Large intestine (tissue), 3 donors: ENCODE measurements at regions not wholly inside any gene's neighbourhood (a gene's known extent, or its start where the extent isn't known, plus 50 kb on each side); places are given as distances from the start of the nearest gene placed in this dataset.

ENCODE experiments used
- DNase-seq, 2 donors: peaks; one replicate each; pipeline versions ENCODE4 v3.0.0 to v3.0.0-alpha.2; 2013
- H3K27ac ChIP-seq: one replicate; pipeline ENCODE4 v1.5.1; 2013; ENCODE audit warnings: low read length
- H3K27me3 ChIP-seq: 2 replicates; pipeline ENCODE4 v1.6.1; 2013; ENCODE audit warnings: low read length; ENCODE audit not compliant: control insufficient read depth, insufficient read depth
- H3K36me3 ChIP-seq: 2 replicates; pipeline ENCODE4 v1.6.1; 2013; ENCODE audit warnings: low read length; ENCODE audit not compliant: control insufficient read depth, insufficient read depth
- H3K4me1 ChIP-seq: one replicate; pipeline ENCODE4 v1.6.1; 2013; ENCODE audit warnings: low read length; ENCODE audit not compliant: control insufficient read depth, insufficient read depth
- H3K4me3 ChIP-seq: one replicate; pipeline ENCODE4 v1.5.1; 2013; ENCODE audit warnings: low read length
- H3K9me3 ChIP-seq: one replicate; pipeline ENCODE4 v1.6.1; 2013; ENCODE audit warnings: mild to moderate bottlenecking, low read depth, low read length, moderate library complexity; ENCODE audit not compliant: control insufficient read depth
- WGBS: methylation state at CpG from one replicate; pipeline ENCODE4 v1.1.5; 2013; ENCODE audit warnings: low lambda C conversion rate; ENCODE audit not compliant: insufficient coverage; 5-methylcytosine and 5-hydroxymethylcytosine counted together

GRCh38 chr21:28791595-28792282, 200.9 kb downstream of the LTN1 start:
- H3K4me3 ChIP-seq, result no peak overlapping the region
- 100% methylated on average over 1 of the region's 4 CpGs for WGBS
- DNase-seq, result no peak

GRCh38 chr21:28790335-28790734, 202.3 kb downstream of the LTN1 start:
- WGBS, result 81% methylated on average over 3 of the region's 3 CpGs
- H3K4me1 ChIP-seq, result no peaks in the 10 kb centered on the region
- no peaks in the 10 kb centered on the region for H3K27me3 ChIP-seq
- no peak for DNase-seq
- no peaks in the 10 kb centered on the region for H3K9me3 ChIP-seq
- no peaks in the 10 kb centered on the region for H3K36me3 ChIP-seq
- H3K4me3 ChIP-seq, result no peak overlapping the region
- H3K27ac ChIP-seq, result no peak overlapping the region

More at GRCh38 chr21:28791595-28792282, 200.9 kb downstream of the LTN1 start:
- Histone ChIP-seq H3K4me1 (no peaks in the 10 kb centered on the region), H3K27me3 (no peaks in the 10 kb centered on the region), H3K36me3 (no peaks in the 10 kb centered on the region), H3K27ac (no peak overlapping the region), H3K9me3 (no peaks in the 10 kb centered on the region)

DNA sequence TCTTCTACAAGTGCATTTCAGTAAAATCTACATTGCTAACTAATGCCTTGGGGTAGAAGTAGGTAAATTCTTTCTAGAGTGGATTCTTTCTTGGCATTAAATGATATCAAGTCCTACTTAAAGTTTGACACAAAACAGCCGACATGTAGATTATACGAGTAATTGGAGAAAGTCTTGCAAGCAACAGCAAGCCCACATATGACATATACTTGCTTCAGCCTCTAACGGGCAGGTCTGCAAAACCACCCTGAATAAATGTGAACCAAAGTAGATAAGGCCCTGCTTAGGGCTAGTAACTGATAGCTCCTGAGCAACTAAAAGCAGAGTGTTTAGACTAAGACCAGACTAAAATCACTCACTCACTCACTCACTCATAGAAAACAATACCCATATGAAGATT, 203.2 kb downstream of the LTN1 start:
- no peak overlapping the region for H3K4me3 ChIP-seq
- no peak overlapping the region for H3K27ac ChIP-seq
- no CpG with 5 or more reads among the region's 3 CpGs for WGBS
- H3K9me3 ChIP-seq, result no peaks in the 10 kb centered on the region
- H3K4me1 ChIP-seq, result no peaks in the 10 kb centered on the region
- DNase-seq, result no peak
- no peaks in the 10 kb centered on the region for H3K36me3 ChIP-seq
- H3K27me3 ChIP-seq, result no peaks in the 10 kb centered on the region

DNA sequence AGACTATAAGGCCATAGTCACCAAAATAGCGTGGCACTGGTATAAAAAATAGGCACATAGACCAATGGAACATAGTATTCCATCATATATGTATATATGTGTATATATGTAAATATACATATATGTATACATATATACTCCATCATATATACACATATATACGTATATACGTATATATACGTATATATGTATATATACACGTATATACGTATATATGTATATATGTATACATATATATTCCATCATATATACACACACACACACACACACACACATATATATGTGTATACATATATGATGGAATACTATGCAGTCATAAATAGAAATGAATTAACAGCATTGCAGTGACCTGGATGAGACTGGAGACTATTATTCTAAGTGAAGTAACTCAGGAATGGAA, 204.6 kb downstream of the LTN1 start:
- WGBS, result 60% methylated on average over 2 of the region's 6 CpGs

GRCh38 chr21:28783641-28784185, 209.0 kb downstream of the LTN1 start:
- Histone ChIP-seq H3K36me3 (no peaks in the 10 kb centered on the region), H3K27ac (no peak overlapping the region), H3K4me3 (no peak overlapping the region), H3K4me1 (no peaks in the 10 kb centered on the region), H3K9me3 (peaks cover 7% of the 10 kb centered on the region), H3K27me3 (no peaks in the 10 kb centered on the region)
- WGBS, result no CpG with 5 or more reads among the region's 32 CpGs
- no peak for DNase-seq

More for the DNA sequence above, 204.6 kb downstream of the LTN1 start:
- Histone ChIP-seq H3K27me3 (no peaks in the 10 kb centered on the region), H3K9me3 (peaks cover 7% of the 10 kb centered on the region), H3K27ac (no peak overlapping the region), H3K36me3 (no peaks in the 10 kb centered on the region), H3K4me3 (no peak overlapping the region), H3K4me1 (no peaks in the 10 kb centered on the region)
- no peak for DNase-seq

GRCh38 chr21:28781602-28782276, 210.9 kb downstream of the LTN1 start:
- H3K4me1 ChIP-seq, result no peaks in the 10 kb centered on the region
- no peak for DNase-seq
- no peak overlapping the region for H3K27ac ChIP-seq
- H3K36me3 ChIP-seq, result no peaks in the 10 kb centered on the region
- H3K9me3 ChIP-seq, result peaks cover 7% of the 10 kb centered on the region
- H3K27me3 ChIP-seq, result no peaks in the 10 kb centered on the region
- no peak overlapping the region for H3K4me3 ChIP-seq

DNA sequence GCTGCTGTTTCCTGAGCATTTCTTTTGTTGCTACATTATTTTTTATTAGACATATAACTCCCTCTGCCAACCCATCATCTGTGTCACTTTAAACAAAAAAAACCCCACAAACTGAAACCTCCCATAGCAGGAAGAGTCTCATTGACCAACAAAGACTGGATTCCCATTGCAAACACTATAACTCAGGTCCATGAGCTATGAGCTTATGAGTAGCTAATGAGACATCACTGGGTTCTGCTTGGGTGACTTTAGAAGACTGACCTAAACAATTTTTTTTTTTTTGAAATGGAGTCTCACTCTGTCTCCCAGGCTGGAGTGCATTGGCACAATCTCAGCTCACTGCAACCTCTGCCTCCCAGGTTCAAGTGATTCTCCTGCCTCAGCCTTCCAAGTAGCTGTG, 212.8 kb downstream of the LTN1 start:
- H3K27ac ChIP-seq, result no peak overlapping the region
- H3K9me3 ChIP-seq, result peaks cover 7% of the 10 kb centered on the region

GRCh38 chr21:28776251-28776650, 216.4 kb downstream of the LTN1 start:
- H3K36me3 ChIP-seq, result no peaks in the 10 kb centered on the region
- DNase-seq, result no peak
- no peak overlapping the region for H3K4me3 ChIP-seq
- WGBS, result 100% methylated on average over 1 of the region's 2 CpGs
- H3K27ac ChIP-seq, result no peak overlapping the region
- no peaks in the 10 kb centered on the region for H3K27me3 ChIP-seq
- H3K9me3 ChIP-seq, result no peaks in the 10 kb centered on the region
- no peaks in the 10 kb centered on the region for H3K4me1 ChIP-seq

More for the DNA sequence above, 212.8 kb downstream of the LTN1 start:
- H3K4me3 ChIP-seq, result no peak overlapping the region
- H3K4me1 ChIP-seq, result no peaks in the 10 kb centered on the region
- H3K27me3 ChIP-seq, result no peaks in the 10 kb centered on the region
- DNase-seq, result no peak
- H3K36me3 ChIP-seq, result no peaks in the 10 kb centered on the region

DNA sequence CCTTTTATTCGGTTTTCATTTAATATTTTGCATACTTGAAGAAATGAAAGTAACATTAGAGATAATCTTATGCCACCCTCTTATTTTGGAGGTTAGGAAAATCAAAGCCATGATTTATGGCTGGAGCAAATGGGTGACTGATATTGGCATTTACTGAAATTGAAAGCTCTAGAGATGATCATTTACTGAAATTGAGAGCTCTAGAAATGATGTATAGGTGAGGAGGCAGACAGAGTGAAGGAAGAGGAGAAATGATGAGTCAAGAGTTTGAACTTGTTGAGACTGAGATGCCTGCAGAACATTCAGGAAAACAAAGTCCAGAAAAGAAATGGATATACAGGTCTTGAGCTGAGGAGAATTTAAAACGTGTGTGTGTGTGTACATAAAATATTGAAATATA, 217.6 kb downstream of the LTN1 start:
- WGBS, result 100% methylated on average over 1 of the region's 2 CpGs

GRCh38 chr21:28773036-28773435, 219.6 kb downstream of the LTN1 start:
- whole genome bisulfite sequencing, result no CpG with 5 or more reads among the region's 2 CpGs
- no peaks in the 10 kb centered on the region for H3K36me3 ChIP-seq
- H3K4me3 ChIP-seq, result no peak overlapping the region
- no peaks in the 10 kb centered on the region for H3K9me3 ChIP-seq
- no peaks in the 10 kb centered on the region for H3K27me3 ChIP-seq
- no peak overlapping the region for H3K27ac ChIP-seq
- no peak for DNase-seq
- no peaks in the 10 kb centered on the region for H3K4me1 ChIP-seq

More for the DNA sequence above, 217.6 kb downstream of the LTN1 start:
- no peaks in the 10 kb centered on the region for H3K27me3 ChIP-seq
- no peaks in the 10 kb centered on the region for H3K4me1 ChIP-seq
- no peak for DNase-seq
- H3K36me3 ChIP-seq, result no peaks in the 10 kb centered on the region
- H3K4me3 ChIP-seq, result no peak overlapping the region
- H3K27ac ChIP-seq, result no peak overlapping the region
- H3K9me3 ChIP-seq, result no peaks in the 10 kb centered on the region
